GM11168 (cell line): ENCODE measurements at regions not wholly inside any gene's neighbourhood (a gene's known extent, or its start where the extent isn't known, plus 50 kb on each side); places are given as distances from the start of the nearest gene placed in this dataset.

Experiments
- in situ Hi-C: fragments of 300-500 bp; cut with MboI; formaldehyde crosslinking; loops from one replicate; pipeline ENCODE4 v1.12.0; 2022; ENCODE audit warnings: low sequenced_read_pairs; ENCODE audit not compliant: unreplicated experiment

DNA sequence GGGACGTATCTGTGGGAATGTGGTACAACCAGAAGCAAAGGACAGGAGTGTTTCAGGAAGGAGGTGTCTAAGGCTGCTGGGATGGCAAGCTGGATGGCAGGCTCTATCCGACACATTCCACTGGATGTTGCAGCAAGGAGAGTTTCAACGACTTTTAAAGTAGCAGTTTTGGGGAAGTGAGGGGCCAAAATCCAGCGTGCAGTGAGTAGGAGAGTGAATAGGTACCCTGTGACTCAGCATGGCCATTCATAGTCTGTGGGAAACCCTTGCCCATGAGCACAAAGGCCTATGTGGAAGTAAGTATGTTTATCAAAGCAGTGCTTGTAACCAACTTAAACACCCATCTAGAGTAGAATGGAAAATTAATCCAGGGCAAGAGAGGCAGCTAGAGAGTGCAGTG, 664.7 kb downstream of the ACTL7B start:
- in situ Hi-C loops, result no loop called here

DNA sequence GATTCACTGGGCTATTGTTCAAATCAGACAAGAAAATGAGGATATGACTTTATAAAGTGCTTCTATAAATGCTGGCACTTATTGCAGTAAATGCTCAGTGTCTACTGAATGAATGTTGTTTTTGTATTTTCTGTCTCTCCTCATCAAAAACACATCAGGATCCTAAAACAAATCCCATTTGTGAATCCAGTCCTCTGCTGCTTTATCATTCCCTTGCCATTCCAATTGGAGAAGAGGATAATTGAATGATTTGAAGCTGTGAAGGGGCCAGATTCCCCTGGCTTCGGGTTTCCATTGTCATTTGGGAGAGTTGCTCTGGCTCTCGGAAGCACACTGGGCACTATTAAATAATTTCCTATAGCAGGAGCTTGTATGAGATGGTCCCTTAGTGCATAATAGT, 666.8 kb downstream of the ACTL7B start:
- in situ Hi-C loops, result no loop called here

DNA sequence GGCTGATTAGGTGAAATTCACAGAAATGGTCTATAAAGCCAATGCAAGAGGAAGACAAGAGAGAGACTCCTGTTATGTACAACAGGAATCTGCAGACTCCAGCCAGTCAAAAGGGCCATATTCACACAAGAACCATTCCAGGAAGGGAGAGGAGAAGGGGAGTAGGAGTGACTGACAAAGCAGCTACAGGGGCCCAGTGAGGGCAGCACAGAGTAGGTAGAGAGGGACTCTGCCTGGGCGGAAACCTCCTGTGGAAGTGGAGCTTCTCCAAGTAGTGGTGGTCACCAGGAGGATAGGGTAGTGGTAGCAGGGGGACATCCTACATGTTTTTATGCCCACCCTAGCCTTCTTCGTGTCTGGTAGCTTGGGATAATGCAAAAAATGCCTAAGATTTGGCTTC, 667.3 kb downstream of the ACTL7B start:
- in situ Hi-C loops, result no loop called here

DNA sequence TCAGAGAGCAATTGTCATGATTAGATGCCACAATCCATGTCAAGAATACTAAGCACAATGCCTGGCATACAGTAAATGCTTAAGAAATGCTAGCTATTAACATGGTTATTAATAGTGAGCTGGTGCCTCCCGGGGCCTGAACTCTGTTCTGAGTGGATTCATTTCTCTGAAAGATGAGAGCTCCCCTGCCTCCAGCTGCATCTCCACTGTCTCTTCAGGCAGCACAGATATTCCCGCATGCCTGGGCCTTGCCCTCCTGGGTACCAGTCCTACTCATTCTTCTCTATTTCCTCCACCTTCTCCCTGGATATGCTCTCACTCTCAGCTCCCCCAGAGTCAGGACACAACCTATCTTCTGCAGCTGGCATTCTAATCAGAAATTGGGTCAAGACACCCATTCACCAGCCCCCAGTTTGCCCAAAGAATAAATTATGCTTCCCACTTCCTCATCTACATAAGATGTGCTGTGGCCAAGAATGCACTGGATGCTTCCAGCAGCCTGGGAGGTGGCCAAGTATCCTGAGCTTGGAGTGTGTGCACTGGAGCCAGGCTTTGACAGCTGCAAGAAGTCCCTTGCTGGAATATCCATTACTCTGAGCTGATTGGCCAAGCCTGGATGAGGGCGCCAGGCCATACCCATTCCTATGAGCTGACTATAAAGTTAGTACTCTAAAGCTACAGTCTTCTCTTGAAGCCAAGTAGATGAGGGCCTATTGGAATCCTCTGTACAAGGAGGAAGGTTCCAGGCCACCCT, 669.0 kb downstream of the ACTL7B start:
- in situ Hi-C loops, result no loop called here

DNA sequence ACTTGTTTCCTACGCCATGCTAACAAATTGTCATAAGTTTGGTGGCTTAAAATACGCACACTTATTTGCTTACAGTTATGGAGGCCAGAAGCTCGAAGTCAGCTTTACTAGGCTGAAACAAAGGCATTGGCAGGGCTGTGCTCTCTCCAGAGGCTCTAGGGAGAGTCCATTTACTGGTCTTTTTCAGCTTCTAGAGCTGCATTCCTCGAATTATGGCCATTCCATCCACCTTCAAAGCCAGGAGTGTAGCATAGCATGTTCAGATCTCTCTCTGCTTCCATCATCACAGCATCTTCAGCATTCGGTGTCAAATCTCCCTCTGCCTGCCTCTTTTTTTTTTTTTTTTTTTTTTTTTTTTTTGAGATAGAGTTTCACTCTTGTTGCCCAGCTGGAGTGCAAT, 670.2 kb downstream of the ACTL7B start:
- in situ Hi-C loops, result no loop called here

DNA sequence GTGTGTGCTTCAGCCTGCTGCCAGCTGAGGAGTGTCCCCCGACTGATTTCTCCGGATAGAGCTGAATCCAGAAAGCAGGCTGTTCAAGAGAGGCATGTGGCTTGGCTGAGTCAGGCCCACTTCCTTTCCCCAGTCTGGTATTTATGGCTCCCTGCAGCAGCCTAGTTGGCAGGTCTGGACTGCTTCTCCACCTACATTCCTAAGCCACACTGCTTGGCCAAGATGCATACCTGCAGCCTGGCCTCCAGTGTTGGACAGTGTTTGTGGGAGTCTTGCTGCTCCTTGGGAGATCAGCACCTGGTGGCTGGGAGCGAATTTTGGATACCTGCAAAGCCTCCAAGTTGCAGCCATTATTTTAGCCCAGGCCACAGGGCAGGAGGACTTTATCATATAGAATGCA, 670.8 kb downstream of the ACTL7B start:
- in situ Hi-C loops, result no loop called here

DNA sequence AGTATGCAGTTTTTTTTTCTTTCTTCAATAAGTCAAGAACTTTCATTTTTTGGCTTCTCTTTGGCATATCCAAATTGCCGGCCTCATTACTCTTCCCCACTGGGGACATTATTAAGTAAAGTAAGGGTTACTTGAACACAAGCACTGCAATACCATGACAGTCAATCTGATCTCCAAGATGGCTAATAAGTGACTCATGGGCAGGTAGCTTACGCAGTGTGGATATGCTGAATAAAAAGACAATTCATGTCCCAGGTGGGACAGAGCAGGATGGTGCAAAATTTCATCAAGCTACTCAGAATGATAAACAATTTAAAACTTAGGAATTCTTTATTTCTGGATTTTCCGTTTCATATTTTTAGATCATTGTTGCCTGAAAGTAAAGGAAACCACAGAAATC, 671.8 kb downstream of the ACTL7B start:
- in situ Hi-C loops, result no loop called here

DNA sequence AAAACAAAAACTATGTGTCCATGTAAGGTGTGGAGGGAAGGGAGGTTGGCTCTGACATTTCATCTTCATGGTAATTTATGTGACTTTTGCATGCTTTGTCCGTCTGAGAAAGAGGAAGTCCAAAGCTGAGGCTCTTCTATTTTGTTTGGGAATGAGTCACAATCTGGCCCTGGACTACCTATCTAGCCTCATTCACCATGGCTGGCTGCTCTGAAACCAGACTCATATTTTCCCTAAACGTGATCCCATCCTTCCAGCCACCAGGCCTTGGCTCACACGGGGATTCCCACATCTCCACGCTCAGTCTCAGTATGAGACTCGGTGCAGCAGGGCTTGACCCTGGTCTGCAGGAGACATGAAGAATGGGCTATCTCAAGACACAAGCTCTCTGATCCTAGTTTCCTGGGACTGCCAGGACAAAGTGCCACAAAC, 672.8 kb downstream of the ACTL7B start:
- in situ Hi-C loops, result no loop called here

DNA sequence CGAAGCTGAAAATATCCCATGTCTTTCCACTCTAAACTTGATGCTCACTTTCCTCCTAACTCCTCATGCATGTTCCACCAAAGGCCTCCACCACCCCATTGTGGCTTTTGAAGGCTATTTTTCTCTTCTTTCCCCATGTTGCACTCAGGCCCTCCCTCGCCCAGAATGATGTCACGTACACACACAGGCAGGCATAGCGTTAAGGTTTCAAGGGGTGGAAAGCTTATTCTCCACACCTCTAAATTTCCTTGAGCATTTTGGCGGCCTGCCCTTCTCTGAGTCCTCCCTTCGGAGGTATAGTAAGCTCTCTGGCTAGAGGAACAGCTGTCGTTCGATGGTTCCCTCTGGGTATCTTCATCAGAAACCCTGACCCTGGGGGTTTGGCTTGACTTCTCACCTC, 673.5 kb downstream of the ACTL7B start:
- in situ Hi-C loops, result no loop called here

DNA sequence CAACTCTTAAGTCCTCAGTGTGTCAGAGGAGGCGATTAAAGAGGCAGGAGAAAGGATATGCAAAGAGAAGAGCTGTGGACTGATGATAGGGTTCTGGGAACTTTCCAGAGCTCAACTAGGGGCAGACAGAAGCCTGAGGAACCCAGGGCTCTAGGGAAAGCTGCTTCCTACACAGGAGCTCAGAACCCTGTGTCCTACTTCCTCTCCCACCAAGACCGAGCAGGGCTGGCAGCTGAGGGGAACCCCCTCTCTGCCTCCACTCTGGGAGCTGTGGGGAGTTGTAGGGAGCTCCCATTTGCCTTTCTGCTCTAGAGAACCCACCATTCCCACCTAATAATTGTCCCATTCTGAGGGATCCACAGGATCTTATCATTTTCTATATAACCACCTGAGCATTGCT, 674.3 kb downstream of the ACTL7B start:
- in situ Hi-C loops, result no loop called here

DNA sequence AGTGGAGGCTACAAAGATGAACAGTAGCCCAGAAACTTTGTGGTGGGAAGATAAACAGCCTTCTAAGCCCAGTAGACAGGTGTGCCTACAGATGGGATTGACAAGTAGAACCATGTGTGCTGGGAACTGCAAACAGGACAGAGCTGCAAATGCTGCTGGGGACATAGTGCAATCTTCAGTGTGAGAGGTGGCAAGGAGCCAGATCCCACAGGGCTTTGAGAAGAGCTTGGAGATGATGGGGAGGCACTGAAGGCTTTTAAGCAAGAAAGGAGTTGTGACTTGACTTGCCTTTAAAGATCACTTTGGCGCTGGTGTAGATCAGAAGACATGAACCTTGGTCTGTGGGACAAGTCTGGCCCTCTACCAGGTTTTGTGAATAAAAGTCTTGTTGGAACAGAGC, 675.2 kb downstream of the ACTL7B start:
- in situ Hi-C loops, result no loop called here

DNA sequence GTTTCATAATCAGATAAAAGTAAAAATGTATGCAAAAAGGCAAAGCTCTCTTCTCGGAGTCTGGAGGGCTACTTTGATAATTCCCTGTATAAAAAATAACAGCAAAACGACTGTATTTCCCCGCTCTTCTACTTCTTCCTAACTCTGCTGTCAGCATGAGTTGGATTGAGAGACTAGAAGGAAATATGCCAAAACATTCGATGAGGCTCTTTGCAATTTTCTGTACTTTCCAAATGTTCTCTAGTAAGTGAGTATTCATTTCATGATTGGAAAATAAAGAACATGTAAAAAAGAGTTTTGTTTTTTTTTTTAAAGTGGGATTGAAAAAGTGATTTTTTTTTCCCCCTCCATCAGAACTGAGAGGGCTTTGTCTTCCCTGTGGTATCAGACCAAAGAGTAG, 677.5 kb downstream of the ACTL7B start:
- in situ Hi-C loops, result no loop called here

DNA sequence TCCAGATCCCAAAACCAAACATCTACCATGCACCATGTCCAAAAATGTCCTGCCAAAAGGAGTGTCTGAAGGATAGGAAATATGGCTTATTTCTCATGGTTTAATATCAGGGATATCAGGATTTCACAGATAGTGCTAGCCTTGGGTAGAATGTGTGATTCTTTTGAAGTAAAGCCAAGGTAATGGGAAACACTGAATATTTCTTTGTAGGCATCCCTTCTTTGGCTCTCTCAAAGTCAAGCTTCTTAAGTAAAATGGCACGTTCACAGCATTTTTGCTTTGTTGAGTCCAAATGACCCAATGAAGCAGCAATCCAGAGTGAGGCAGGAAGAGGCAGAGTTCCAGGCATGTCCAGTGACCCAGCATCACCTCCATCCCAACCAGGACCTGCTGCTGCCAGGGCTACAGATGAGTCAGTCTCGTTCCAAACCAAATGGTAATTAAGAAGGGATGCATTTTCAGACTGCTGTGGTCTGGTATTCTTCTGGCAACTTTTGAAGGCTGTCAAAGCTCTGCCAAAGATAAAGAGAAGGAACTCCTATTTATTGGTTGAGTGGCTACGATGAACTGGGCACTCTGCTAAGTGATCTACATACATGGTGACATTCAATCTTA, 678.8 kb upstream of the KLF4 start:
- in situ Hi-C loops, result no loop called here

DNA sequence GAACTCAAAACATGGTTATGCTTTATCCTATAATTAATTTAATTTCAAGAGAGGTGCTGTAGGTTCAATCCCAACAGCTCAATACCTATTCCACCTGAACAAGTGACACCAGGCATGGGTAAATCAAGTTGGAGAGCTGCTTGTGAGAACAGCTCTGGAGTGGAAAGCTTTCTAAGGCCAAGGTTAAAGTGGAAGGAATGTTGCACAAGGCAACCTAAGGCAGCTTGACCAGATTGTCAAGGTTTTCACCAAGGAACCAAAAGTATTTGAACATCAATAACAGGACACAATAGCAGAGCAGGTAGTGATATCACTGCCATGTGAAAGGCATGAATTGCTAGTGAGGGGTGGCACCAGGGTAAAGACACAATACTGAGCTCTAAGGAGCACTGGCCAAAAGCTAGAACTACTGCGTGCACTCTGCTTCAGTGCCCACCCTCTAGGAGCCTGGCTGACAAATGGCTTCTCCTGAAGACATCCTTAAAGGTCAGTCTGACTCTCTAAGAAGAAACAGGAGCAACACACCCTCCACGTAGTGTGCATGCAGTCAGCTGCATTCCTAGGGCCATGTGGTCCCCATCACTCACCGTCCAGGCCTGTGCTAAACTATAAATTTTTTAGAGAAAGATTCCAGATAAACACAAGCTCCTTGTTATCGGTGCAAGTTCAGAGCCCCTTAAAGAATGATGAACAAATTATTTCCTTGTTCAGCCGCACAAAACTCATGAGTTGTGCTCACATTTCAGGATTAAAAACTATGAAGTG, 677.7 kb upstream of the KLF4 start:
- in situ Hi-C loops, result no loop called here

DNA sequence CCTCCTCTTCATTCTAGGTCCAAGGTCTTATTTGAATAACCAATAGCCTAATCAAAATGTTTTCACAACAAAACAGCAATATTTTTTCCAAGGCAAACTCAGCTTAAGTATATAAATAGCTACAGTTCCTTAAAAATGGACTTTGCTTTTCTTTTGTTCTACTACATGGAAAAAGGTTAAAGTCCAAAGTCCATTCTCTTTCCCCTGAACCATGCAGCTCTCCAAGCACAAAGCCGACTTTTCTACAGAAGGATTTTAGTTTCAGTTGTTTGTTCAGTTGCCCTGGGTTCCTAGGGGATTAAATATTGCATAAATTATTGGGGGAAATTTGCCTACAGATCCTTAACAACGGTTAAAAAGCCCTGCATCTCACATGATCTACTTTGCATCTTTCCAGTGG, 677.0 kb upstream of the KLF4 start:
- in situ Hi-C loops, result no loop called here

DNA sequence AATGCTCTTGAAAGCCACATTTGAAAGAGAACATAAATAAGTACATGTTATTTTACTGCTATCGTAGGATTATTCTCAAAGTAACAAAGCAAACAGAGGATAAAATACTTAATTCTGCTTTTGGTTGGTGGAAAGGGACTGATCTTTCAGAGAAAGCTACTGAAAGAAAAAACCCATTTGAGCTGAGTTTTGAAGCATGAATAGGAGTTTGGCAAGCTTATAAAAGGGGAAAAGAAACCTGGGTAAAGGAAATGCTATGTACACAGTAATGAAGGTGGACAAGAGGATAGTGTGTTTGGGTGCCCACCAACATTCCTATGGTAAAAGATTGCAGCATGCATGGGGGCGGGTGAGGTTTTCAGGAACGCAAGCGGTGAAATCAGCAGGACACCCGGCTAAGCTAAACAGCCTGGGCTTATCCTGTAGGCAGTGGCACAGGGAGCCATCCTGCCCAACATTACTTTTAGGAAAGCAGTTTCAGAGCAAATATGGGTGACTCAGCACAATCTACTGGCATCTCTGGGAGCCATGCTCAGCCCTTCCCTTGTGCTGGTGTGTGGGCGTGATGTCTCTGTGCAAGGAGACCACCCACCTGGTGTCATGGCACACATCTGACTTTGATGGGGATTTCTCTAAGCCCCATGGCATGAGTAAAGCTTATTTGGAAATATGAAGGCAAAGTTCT, 673.9 kb upstream of the KLF4 start:
- in situ Hi-C loops, result no loop called here

DNA sequence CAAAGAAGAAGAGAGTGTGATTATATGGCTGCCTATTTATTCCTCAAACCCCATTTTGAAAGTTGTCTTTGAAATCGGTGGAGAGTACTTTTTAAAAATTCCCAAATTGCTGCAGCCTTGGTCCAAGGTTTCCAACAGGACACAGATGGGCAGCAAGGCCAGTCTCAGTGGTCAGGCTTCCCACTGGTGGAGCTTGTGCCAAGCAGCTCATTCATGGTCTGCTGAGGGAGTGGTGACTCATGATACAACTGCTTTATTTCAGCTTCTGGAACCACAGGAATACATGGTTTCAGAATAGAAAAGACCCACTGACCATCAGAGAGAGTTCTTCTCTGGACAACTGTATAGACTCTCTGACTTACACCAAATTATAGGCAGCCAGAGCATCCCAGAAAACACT, 673.1 kb upstream of the KLF4 start:
- in situ Hi-C loops, result no loop called here

DNA sequence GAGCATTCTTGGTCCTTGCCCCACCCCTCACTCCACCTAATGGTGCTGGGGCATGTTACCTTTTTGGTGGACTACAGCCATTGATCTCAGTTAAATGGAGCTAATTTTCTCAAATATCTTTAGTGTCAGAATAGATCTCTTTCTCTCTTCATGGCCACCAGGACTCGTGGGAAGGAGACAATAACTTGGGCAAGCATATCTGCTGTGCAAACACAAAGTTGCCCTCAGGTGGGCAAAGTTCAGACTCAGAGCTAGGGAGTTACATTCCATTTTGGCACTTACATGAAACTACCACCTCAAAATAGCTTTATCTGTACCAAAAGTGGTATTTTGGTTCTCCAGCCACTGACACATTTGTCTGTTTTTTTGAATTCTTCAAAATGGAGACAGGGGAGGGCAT, 671.9 kb upstream of the KLF4 start:
- in situ Hi-C loops, result no loop called here

DNA sequence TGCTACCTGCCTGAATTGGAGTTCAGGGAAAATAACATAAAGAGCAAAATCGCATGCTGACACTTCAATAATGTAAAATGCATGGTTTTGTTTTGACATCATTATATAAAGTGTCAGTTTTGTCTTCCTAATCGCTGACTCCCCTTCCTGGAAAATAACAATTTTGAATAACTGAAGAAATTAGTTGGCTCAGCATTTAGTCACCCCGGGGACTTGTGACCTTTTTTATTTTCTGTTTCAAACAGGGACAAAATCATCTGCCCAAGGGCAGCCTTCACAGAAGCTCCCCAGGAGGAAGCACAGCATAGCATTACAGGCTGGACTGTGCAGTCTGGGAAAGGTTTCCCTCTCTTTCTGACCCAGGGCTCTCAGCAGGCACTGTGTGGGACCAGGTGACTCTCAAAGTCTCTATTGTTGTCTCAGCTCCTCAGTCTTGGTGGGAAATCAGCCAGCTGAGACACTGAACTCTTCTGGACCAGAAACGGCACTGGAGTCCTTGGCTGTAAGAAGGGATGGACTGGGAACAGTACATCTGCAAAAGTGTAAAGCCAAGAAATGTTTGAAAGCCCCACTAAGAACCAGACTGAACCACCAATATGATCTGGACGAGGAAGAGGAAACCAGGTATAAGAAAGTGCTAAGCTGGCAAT, 671.3 kb upstream of the KLF4 start:
- in situ Hi-C loops, result no loop called here

DNA sequence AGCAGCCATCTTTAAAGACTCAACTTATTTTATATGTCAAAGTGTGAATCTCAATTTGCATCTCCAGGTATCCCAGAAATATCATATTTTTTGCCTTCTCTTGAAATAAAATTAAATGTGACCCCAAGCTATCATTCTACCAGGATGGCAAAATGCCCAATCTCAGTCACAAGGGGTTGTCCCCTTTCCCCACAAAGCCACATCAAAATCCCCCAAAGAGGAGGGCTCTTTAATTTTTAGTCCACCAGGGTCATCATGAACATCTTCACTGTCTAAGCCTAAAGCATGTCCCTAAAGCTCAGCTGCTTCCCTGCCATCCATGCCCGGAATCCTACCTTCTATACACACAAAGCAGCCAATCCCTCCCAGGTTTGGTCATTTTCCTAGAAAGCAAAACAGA, 670.5 kb upstream of the KLF4 start:
- in situ Hi-C loops, result no loop called here
